Stimulated activated CD8-positive, alpha-beta memory T cell treated with anti-CD3 and anti-CD28 coated beads, Interleukin-12 subunit alpha, Interleukin-12 subunit beta, amount 100 ng/mL, for 24 hours (primary cell): ENCODE measurements at regions not wholly inside any gene's neighbourhood (a gene's known extent, or its start where the extent isn't known, plus 50 kb on each side); places are given as distances from the start of the nearest gene placed in this dataset.
"Not testable (repeated sequence)": the region's sequence is repeated elsewhere in the genome, so short reads cannot be mapped to it uniquely, and the experiment has no call there.

ENCODE experiments used
- DNase-seq: peaks from one replicate; pipeline ENCODE4 v3.0.0-alpha.2; 2020; ENCODE audit errors: extremely low read depth

DNA sequence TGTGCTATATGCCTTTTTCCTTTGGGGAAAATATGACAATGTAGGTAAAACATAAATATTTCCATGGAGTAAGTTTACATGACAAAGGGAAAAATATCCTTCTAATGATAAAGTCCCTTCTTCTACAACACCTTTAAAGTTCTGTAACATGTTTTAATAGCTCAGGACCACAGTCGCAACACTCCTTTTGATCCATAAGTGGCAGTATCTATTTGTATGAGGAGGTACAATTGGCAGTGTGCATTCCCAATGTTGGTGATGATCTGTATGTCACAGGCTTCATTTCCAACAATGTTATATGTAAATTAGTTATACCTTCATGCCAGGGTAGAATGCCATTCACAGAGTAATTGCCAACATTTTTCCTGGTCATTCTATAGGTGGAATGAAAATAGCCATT is 127.1 kb upstream of the CCNH start:
- DNase-seq: no peak

DNA sequence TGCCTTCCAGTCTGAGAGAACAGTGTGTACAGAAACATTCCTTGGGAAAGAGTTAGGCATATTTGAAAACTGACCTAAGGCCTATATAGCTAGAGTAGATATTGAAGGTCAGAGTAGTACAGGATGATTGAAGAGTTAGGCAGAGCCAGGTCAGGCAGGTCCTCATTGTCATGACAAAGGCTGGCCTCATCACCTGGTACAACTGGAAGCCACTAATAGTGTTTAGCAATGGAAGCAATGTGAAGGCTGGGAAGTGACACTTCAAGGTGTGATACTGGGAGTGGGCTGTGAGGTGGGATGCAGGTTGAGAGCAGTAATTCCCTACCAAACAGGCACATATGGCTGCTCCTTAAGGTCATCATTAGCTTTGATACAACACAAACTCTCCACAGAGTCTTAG is 123.6 kb upstream of the CCNH start:
- DNase-seq: no peak

DNA sequence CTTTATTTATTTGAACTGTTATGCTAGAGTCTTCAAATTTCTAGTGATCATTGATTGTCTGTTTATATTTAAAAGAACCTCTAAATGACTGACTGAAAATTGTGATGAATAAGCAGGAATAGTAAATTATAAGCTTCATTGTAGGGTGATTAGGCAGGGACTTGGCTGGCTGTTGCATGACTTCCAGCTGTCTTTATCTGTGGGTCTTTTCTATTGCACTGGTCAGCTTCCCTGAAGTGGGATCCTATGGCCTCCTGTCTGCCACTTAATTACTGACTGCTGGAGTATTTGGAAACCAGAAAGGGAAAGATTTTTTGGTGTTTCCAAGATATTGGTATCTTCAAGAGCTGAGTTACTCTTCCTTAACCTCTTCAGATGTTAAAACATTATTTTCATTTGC is 123.0 kb upstream of the CCNH start:
- no peak for DNase-seq

DNA sequence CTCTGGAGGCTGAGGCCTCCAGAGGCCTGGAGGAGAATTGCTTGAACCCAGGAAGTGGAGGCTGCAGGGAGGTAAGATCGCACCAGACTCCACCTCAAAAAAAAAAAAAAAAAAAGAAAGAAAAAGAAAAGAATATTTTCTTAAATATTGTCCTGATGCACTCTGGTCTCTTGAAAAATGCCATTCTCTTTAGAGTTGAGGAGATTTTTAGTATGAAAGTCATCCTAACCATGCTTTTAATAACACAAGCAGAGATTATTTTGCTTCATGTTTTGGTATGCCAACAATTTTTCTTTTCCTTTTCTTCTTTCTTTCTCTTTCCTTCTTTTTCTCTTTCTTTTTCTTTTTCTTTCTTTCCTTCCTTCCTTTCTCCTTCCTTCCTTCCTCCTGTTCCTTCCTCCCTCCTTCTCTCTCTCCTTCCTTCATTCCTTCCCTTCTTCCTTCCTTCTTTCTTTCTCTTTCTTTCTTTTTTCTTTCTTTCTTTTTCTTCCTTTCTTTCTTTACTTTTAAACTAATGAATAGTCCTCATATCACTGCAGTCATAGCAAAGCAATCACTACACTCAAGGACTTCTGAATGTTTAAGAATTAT is 116.9 kb upstream of the CCNH start:
- DNase-seq: no peak

DNA sequence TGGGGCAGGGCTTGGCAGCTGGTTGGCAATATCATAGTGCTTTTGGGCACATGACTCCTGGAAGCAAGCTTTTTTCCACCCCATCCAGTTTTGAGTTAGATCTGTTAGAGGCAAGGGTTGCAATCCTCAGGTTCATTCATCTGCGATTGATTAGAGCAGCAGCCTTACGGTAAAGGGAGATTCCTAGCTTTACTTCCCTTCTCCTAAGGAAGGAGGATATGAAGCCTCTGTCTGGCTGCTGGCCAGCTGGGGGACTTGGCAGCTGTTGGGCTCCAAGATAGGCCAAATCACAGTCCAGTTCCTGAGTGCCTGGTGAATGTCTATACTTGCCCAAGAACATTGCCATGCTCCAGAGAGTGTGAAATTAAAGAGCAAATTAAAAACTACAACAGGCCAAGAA is 113.4 kb upstream of the CCNH start:
- DNase-seq: no peak

DNA sequence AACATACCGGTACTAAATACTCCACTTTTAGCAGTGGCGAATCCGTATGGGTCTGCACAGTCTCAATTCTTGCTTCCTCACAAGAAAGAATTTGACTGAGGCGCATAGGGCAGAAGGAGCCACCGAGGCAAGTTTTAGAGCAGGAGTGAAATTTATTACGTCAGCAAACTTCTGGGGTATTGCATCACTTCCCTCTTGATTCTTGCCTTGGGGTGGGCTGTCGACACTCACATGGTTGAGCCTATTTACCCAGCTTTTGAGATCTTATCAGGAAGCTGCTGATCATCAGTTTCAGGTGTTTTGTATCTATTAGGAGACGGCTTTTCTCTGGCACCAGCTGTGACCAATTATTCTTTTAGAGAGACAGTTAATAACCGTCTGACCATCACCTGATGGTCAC is 111.5 kb upstream of the CCNH start:
- DNase-seq: no peak

DNA sequence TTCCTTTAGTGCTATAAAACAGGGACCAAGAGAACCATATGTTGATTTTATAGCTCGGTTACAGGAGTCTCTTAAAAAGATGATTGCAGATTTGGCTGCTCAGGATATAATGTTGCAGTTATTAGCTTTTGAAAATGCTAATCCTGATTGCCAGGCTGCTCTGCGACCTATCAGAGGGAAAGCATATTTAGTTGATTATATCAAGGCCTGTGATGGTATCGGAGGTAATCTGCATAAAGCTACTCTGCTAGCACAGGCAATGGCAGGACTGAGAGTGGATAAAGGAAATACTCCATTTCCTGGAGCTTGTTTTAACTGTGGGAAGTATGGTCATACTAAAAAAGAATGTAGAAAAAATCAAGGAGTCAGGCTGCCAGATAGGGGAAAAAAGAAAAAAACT is 99.0 kb upstream of the CCNH start:
- not testable (repeated sequence) for DNase-seq

DNA sequence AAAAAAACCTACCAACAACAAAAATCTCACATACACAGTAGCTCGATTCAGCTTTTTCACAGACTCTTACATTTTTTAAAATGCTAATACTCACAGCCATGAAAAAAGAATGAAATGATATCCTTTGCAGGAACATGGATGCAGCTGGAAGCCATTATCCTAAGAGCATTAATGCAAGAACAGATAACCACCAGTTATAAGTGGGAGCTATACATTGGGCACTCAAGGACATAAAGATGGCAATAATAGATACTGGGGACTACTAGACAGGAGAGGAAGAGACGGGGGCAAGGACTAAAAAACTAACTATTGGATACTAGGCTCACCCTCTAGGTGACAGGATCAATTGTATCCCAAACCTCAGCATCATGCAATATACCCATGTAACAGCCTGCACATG is 90.3 kb upstream of the CCNH start:
- DNase-seq: no peak

DNA sequence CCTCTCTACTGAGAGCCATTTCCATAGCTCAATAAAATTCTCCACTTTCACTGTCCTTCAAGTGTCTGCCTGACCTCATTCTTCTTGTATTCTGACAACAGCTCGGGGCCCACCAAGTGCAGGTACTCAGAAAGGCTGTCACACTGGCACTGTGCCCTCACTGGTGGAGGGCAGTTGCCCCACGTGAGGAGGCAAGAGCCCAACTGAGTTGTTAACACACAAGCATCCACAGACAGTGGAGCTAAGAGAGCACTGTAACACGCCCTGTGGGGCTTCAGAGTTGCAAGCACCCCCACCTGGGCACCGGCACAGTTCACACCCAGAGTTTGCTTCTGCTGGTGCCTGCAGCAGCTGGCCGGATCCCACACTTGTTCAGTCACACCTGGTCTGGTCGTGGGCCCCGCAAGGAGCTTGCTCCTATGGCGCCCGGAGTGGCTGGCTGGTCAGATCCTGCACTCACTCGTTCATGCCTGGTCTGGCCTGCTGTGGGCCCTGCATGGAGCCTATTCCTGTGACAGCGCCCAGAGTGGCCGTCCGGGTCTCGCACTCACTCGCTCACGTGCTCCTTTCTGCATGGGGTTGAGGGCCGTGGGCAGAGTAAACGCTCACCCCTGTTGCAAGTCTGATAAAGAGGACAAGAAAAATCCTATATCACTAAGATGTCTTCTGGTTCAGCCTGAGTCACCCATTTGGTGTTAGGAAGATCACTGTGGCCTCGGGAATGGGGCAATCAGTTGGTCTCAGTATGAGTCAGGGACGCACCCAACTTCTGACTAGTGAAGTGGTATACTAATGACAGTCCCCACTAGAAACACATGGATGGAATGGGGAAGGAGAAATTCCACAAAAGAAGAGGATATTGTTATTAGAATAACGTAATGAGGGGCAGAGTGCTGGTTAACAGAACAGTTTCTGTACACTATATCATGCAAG is 87.0 kb upstream of the CCNH start:
- no peak for DNase-seq
